ENCODE measurements at regions not wholly inside any gene's neighbourhood (a gene's known extent, or its start where the extent isn't known, plus 50 kb on each side); places are given as distances from the start of the nearest gene placed in this dataset.

DNA sequence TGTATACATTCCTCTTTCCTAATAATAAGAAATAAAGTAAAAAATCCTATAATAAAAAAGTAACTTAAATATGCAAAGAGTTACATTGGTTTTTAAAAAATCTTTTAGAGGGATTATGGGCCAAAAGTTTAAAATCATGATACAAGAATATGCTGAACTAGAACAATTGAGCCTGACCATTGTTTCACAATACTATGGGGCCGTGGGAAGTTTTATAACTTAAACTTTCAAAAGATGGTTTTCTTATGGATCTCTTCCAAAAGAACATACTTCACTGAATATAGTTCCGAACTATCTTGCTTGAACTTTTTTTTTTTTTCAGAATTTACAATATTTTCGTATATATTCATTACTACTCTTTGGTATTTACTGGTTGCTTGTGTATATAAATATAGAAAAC lies 97.6 kb downstream of the NFKBIZ start:
- Histone ChIP-seq H3K9me3 (ENCODE audit: control insufficient read depth in 3 of 3, low read length in 3 of 3) (no peaks in the 10 kb centered on the region), H3K27me3 (ENCODE audit: control insufficient read depth in 3 of 3, insufficient read depth in 3 of 3, low read length in 3 of 3) (no peaks in the 10 kb centered on the region), H3K9ac (ENCODE audit: low read depth in 1 of 3, low read length in 3 of 3) (no peak overlapping the region), H3K4me1 (ENCODE audit: control insufficient read depth in 3 of 3, insufficient read depth in 3 of 3, low read length in 3 of 3) (no peaks in the 10 kb centered on the region), H3K4me3 (ENCODE audit: low read length in 3 of 3) (no peak overlapping the region), H3K36me3 (ENCODE audit: control insufficient read depth in 3 of 3, insufficient read depth in 3 of 3, low read length in 3 of 3) (no peaks in the 10 kb centered on the region), H3K27ac (ENCODE audit: low read depth, low read length) (no peak overlapping the region)

GRCh38 chr3:101950510-101950909 lies 101.2 kb downstream of the NFKBIZ start:
- Histone ChIP-seq H3K4me3 (ENCODE audit: low read length in 3 of 3) (no peak overlapping the region), H3K27ac (ENCODE audit: low read depth, low read length) (peak overlapping the region; percentile 14), H3K9me3 (ENCODE audit: control insufficient read depth in 3 of 3, low read length in 3 of 3) (no peaks in the 10 kb centered on the region), H3K36me3 (ENCODE audit: control insufficient read depth in 3 of 3, insufficient read depth in 3 of 3, low read length in 3 of 3) (no peaks in the 10 kb centered on the region), H3K27me3 (ENCODE audit: control insufficient read depth in 3 of 3, insufficient read depth in 3 of 3, low read length in 3 of 3) (no peaks in the 10 kb centered on the region), H3K9ac (ENCODE audit: low read depth in 1 of 3, low read length in 3 of 3) (no peak overlapping the region), H3K4me1 (ENCODE audit: control insufficient read depth in 3 of 3, insufficient read depth in 3 of 3, low read length in 3 of 3) (no peaks in the 10 kb centered on the region)

- Histone ChIP-seq H3K9me3 (ENCODE audit: control insufficient read depth in 3 of 3, low read length in 3 of 3) (no peaks in the 10 kb centered on the region), H3K36me3 (ENCODE audit: control insufficient read depth in 3 of 3, insufficient read depth in 3 of 3, low read length in 3 of 3) (no peaks in the 10 kb centered on the region), H3K4me3 (ENCODE audit: low read length in 3 of 3) (no peak overlapping the region), H3K4me1 (ENCODE audit: control insufficient read depth in 3 of 3, insufficient read depth in 3 of 3, low read length in 3 of 3) (no peaks in the 10 kb centered on the region), H3K27me3 (ENCODE audit: control insufficient read depth in 3 of 3, insufficient read depth in 3 of 3, low read length in 3 of 3) (no peaks in the 10 kb centered on the region), H3K9ac (ENCODE audit: low read depth in 1 of 3, low read length in 3 of 3) (no peak overlapping the region), H3K27ac (ENCODE audit: low read depth, low read length) (peak overlapping the region; percentile 14)
Measured at GRCh38 chr3:101950985-101951733, 101.8 kb downstream of the NFKBIZ start.

GRCh38 chr3:101954361-101954760 lies 105.0 kb downstream of the NFKBIZ start:
- H3K36me3 ChIP-seq (ENCODE audit: control insufficient read depth in 3 of 3, insufficient read depth in 3 of 3, low read length in 3 of 3), result no peaks in the 10 kb centered on the region
- H3K4me3 ChIP-seq (ENCODE audit: low read length in 3 of 3), result no peak overlapping the region
- no peaks in the 10 kb centered on the region for H3K27me3 ChIP-seq (ENCODE audit: control insufficient read depth in 3 of 3, insufficient read depth in 3 of 3, low read length in 3 of 3)
- no peaks in the 10 kb centered on the region for H3K9me3 ChIP-seq (ENCODE audit: control insufficient read depth in 3 of 3, low read length in 3 of 3)
- H3K27ac ChIP-seq (ENCODE audit: low read depth, low read length), result no peak overlapping the region
- no peaks in the 10 kb centered on the region for H3K4me1 ChIP-seq (ENCODE audit: control insufficient read depth in 3 of 3, insufficient read depth in 3 of 3, low read length in 3 of 3)
- H3K9ac ChIP-seq (ENCODE audit: low read depth in 1 of 3, low read length in 3 of 3), result no peak overlapping the region

DNA sequence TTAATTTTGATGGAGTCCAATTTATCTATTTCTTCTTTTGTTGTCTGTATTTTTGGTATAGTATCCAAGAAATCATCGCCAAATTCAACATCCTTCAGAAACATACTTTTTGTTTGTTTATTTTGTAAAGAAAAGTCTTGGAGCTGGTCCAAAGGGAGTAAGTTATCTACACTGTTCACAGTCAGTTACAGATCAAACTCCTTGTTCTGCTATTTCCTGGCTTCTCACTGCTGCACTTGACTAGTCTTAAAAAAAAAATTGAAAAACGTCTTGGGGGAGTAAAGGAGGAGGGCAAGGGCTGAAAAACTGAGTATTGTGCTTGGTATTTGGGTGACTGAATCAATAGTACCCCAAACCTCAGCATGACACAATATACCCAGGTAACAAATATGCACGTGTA lies 105.6 kb downstream of the NFKBIZ start:
- Histone ChIP-seq H3K4me1 (ENCODE audit: control insufficient read depth in 3 of 3, insufficient read depth in 3 of 3, low read length in 3 of 3) (no peaks in the 10 kb centered on the region), H3K27ac (ENCODE audit: low read depth, low read length) (no peak overlapping the region), H3K36me3 (ENCODE audit: control insufficient read depth in 3 of 3, insufficient read depth in 3 of 3, low read length in 3 of 3) (no peaks in the 10 kb centered on the region), H3K27me3 (ENCODE audit: control insufficient read depth in 3 of 3, insufficient read depth in 3 of 3, low read length in 3 of 3) (no peaks in the 10 kb centered on the region), H3K4me3 (ENCODE audit: low read length in 3 of 3) (no peak overlapping the region), H3K9me3 (ENCODE audit: control insufficient read depth in 3 of 3, low read length in 3 of 3) (no peaks in the 10 kb centered on the region), H3K9ac (ENCODE audit: low read depth in 1 of 3, low read length in 3 of 3) (no peak overlapping the region)

DNA sequence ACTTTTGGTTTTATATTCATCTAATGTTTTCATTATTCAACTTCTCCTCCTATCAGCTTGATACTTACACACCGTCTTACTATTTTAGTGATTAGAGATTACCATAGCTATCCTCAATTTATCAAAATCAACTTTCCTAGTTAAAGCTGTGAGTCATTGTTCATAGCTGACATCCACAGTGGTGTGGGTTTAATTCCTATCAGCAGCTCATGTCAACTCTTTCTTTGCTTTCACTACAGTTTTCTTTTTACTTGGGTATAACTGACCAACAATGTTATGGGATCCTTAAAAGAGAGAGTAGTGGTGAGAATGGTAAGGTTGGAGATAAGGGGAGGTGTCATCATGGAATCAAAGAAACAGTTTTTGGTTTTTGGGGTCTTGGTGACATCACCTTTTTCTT lies 112.7 kb downstream of the NFKBIZ start:
- Histone ChIP-seq H3K27ac (ENCODE audit: low read depth, low read length) (no peak overlapping the region), H3K4me3 (ENCODE audit: low read length in 3 of 3) (no peak overlapping the region), H3K9me3 (ENCODE audit: control insufficient read depth in 3 of 3, low read length in 3 of 3) (no peaks in the 10 kb centered on the region), H3K27me3 (ENCODE audit: control insufficient read depth in 3 of 3, insufficient read depth in 3 of 3, low read length in 3 of 3) (no peaks in the 10 kb centered on the region), H3K9ac (ENCODE audit: low read depth in 1 of 3, low read length in 3 of 3) (no peak overlapping the region), H3K36me3 (ENCODE audit: control insufficient read depth in 3 of 3, insufficient read depth in 3 of 3, low read length in 3 of 3) (no peaks in the 10 kb centered on the region), H3K4me1 (ENCODE audit: control insufficient read depth in 3 of 3, insufficient read depth in 3 of 3, low read length in 3 of 3) (no peaks in the 10 kb centered on the region)

DNA sequence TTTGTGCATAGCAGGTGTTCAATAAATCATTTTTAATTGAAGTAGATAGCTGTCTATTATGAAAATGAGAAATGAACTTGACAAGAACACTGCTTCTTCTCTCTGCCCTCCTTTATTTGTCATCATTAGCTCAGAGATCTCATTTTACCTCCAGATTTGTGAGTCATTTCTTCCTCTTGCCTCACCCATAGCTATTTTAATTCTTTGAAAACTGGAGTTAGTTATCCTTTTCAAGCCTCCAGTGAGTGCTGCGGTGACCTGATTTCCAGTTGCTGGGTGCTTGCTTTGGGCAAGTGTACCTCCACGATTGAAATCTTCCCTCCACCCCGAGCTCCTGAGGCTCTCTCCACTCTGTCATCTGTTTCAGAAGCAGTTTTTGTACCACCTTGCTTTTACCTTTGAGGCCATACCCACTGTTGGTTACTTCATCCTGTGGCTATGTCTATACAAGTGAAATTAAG lies 114.6 kb downstream of the NFKBIZ start:
- H3K9ac ChIP-seq (ENCODE audit: low read depth in 1 of 3, low read length in 3 of 3), result no peak overlapping the region

GRCh38 chr3:101964861-101965260 lies 115.5 kb downstream of the NFKBIZ start:
- Histone ChIP-seq H3K9ac (ENCODE audit: low read depth in 1 of 3, low read length in 3 of 3) (no peak overlapping the region), H3K4me1 (ENCODE audit: control insufficient read depth in 3 of 3, insufficient read depth in 3 of 3, low read length in 3 of 3) (no peaks in the 10 kb centered on the region), H3K27me3 (ENCODE audit: control insufficient read depth in 3 of 3, insufficient read depth in 3 of 3, low read length in 3 of 3) (no peaks in the 10 kb centered on the region), H3K9me3 (ENCODE audit: control insufficient read depth in 3 of 3, low read length in 3 of 3) (no peaks in the 10 kb centered on the region), H3K27ac (ENCODE audit: low read depth, low read length) (no peak overlapping the region), H3K36me3 (ENCODE audit: control insufficient read depth in 3 of 3, insufficient read depth in 3 of 3, low read length in 3 of 3) (no peaks in the 10 kb centered on the region), H3K4me3 (ENCODE audit: low read length in 3 of 3) (no peak overlapping the region)

More for the DNA sequence above, 114.6 kb downstream of the NFKBIZ start:
- Histone ChIP-seq H3K4me3 (ENCODE audit: low read length in 3 of 3) (no peak overlapping the region), H3K27ac (ENCODE audit: low read depth, low read length) (no peak overlapping the region), H3K4me1 (ENCODE audit: control insufficient read depth in 3 of 3, insufficient read depth in 3 of 3, low read length in 3 of 3) (no peaks in the 10 kb centered on the region), H3K9me3 (ENCODE audit: control insufficient read depth in 3 of 3, low read length in 3 of 3) (no peaks in the 10 kb centered on the region), H3K36me3 (ENCODE audit: control insufficient read depth in 3 of 3, insufficient read depth in 3 of 3, low read length in 3 of 3) (no peaks in the 10 kb centered on the region), H3K27me3 (ENCODE audit: control insufficient read depth in 3 of 3, insufficient read depth in 3 of 3, low read length in 3 of 3) (no peaks in the 10 kb centered on the region)

- H3K9ac ChIP-seq (ENCODE audit: low read depth in 1 of 3, low read length in 3 of 3), result no peak overlapping the region
- no peaks in the 10 kb centered on the region for H3K27me3 ChIP-seq (ENCODE audit: control insufficient read depth in 3 of 3, insufficient read depth in 3 of 3, low read length in 3 of 3)
- no peaks in the 10 kb centered on the region for H3K36me3 ChIP-seq (ENCODE audit: control insufficient read depth in 3 of 3, insufficient read depth in 3 of 3, low read length in 3 of 3)
- no peaks in the 10 kb centered on the region for H3K9me3 ChIP-seq (ENCODE audit: control insufficient read depth in 3 of 3, low read length in 3 of 3)
- no peak overlapping the region for H3K4me3 ChIP-seq (ENCODE audit: low read length in 3 of 3)
- H3K27ac ChIP-seq (ENCODE audit: low read depth, low read length), result no peak overlapping the region
- H3K4me1 ChIP-seq (ENCODE audit: control insufficient read depth in 3 of 3, insufficient read depth in 3 of 3, low read length in 3 of 3), result no peaks in the 10 kb centered on the region
Measured at GRCh38 chr3:101966226-101966625, 116.9 kb downstream of the NFKBIZ start.

DNA sequence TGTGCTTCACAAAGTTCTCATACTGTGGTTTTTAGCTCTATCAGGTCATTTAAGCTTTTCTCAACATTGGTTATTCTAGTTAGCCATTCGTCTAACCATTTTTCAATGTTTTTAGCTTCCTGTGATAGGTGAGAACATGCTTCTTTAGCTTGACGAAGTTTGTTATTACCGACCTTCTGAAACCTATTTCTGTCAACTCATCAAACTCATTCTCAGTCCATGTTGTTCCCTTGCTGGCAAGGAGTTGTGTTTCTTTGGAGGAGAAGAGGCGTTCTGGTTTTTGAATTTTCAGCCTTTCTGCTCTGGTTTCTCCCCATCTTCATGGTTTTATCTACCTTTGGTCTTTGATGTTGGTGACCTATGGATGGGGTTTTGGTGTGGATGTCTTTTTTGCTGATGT lies 120.9 kb downstream of the NFKBIZ start:
- no peaks in the 10 kb centered on the region for H3K4me1 ChIP-seq (ENCODE audit: control insufficient read depth in 3 of 3, insufficient read depth in 3 of 3, low read length in 3 of 3)
- H3K27me3 ChIP-seq (ENCODE audit: control insufficient read depth in 3 of 3, insufficient read depth in 3 of 3, low read length in 3 of 3), result no peaks in the 10 kb centered on the region
- no peaks in the 10 kb centered on the region for H3K36me3 ChIP-seq (ENCODE audit: control insufficient read depth in 3 of 3, insufficient read depth in 3 of 3, low read length in 3 of 3)
- no peak overlapping the region for H3K4me3 ChIP-seq (ENCODE audit: low read length in 3 of 3)
- H3K27ac ChIP-seq (ENCODE audit: low read depth, low read length), result no peak overlapping the region
- H3K9me3 ChIP-seq (ENCODE audit: control insufficient read depth in 3 of 3, low read length in 3 of 3), result no peaks in the 10 kb centered on the region
- no peak overlapping the region for H3K9ac ChIP-seq (ENCODE audit: low read depth in 1 of 3, low read length in 3 of 3)
